Hepatocyte (in vitro differentiated cells): ENCODE measurements at regions not wholly inside any gene's neighbourhood (a gene's known extent, or its start where the extent isn't known, plus 50 kb on each side); places are given as distances from the start of the nearest gene placed in this dataset.

Source experiments
- CTCF ChIP-seq: fragments of 200-600 bp; sonication (generic); IDR thresholded peaks from 2 replicates; pipeline ENCODE4 v1.5.1; 2016; ENCODE audit warnings: antibody characterized with exemption, mild to moderate bottlenecking; ENCODE audit not compliant: poor library complexity
- EZH2 ChIP-seq: fragments of 200-600 bp; sonication (generic); IDR thresholded peaks from 2 replicates; pipeline ENCODE4 v1.6.1; 2016; ENCODE audit warnings: antibody characterized with exemption, mild to moderate bottlenecking, borderline replicate concordance

- TF ChIP-seq CTCF: no peak
- TF ChIP-seq EZH2: no peak
These were observed 105.1 kb upstream of the ANXA10 start for GRCh38 chr4:167987285-167987684.
